K562 (cell line): ENCODE measurements at regions not wholly inside any gene's neighbourhood (a gene's known extent, or its start where the extent isn't known, plus 50 kb on each side); places are given as distances from the start of the nearest gene placed in this dataset.

Source experiments
- BRCA1 ChIP-seq, 2 experiments: fragments of 450-650 bp in 1 of 2; sonication (generic) in 1 of 2; formaldehyde crosslinking in 1 of 2; IDR thresholded peaks; 2 replicates each; pipeline versions ENCODE4 v1.5.0 to v1.6.1; 2017 to 2020; ENCODE audit warnings: mild to moderate bottlenecking in 1 of 2, missing genetic modification reagents in 1 of 2
- CHD4 ChIP-seq: fragments of 200-600 bp; sonication (generic); IDR thresholded peaks from 3 replicates; pipeline ENCODE4 v1.6.1; 2012; ENCODE audit warnings: low read depth, mild to moderate bottlenecking, mixed read lengths, low read length, inconsistent platforms; ENCODE audit not compliant: insufficient read depth, insufficient replicate concordance, poor library complexity, severe bottlenecking
- CSDE1 ChIP-seq, 2 experiments: fragments of 450-650 bp; IDR thresholded peaks; 2 replicates each; pipeline ENCODE4 v1.6.1; 2016; ENCODE audit warnings: mild to moderate bottlenecking in 1 of 2
- JUND ChIP-seq, 2 experiments: IDR thresholded peaks; 2 replicates in 1 of 2; 3 replicates in 1 of 2; pipeline ENCODE4 v1.6.1; 2011; ENCODE audit warnings: borderline replicate concordance in 2 of 2, low read depth in 2 of 2, low read length in 2 of 2, improper control_type of control experiment in 1 of 2, missing biosample characterization in 1 of 2, missing genetic modification characterization in 1 of 2, missing genetic modification reagents in 1 of 2
- KDM1A ChIP-seq, 2 experiments: fragments of 450-650 bp; IDR thresholded peaks; 2 replicates each; pipeline ENCODE4 v1.6.1; 2016; ENCODE audit warnings: mild to moderate bottlenecking in 2 of 2
- LCOR ChIP-seq: sonication (generic); formaldehyde crosslinking; IDR thresholded peaks from 2 replicates; pipeline ENCODE4 v1.8.0; 2022; ENCODE audit warnings: mild to moderate bottlenecking, missing genetic modification reagents
- MCM5 ChIP-seq: fragments of 450-650 bp; IDR thresholded peaks from 2 replicates; pipeline ENCODE4 v1.6.1; 2016; ENCODE audit warnings: low read depth
- MLLT1 ChIP-seq, 2 experiments: fragments of 450-650 bp; IDR thresholded peaks; 2 replicates each; pipeline ENCODE4 v1.6.1; 2016
- NBN ChIP-seq: fragments of 450-650 bp; IDR thresholded peaks from 2 replicates; pipeline ENCODE4 v1.6.1; 2016; ENCODE audit warnings: low read depth, mild to moderate bottlenecking
- PHB ChIP-seq: fragments of 250-450 bp; sonication (Bioruptor Pico); IDR thresholded peaks from 2 replicates; pipeline ENCODE4 v1.5.0; 2021
- POLR2H ChIP-seq: IDR thresholded peaks from 2 replicates; pipeline ENCODE4 v1.6.1; 2016; ENCODE audit warnings: missing genetic modification characterization, low read depth, mild to moderate bottlenecking, control low read depth, missing compliant biosample characterization, moderate library complexity
- PTRF ChIP-seq: fragments of 450-650 bp; IDR thresholded peaks from 2 replicates; pipeline ENCODE4 v1.6.1; 2016; ENCODE audit warnings: mild to moderate bottlenecking, missing genetic modification characterization, missing compliant biosample characterization
- TEAD2 ChIP-seq: fragments of 450-650 bp; IDR thresholded peaks from 2 replicates; pipeline ENCODE4 v1.6.1; 2016; ENCODE audit warnings: missing genetic modification characterization, control low read depth, missing compliant biosample characterization
- UBTF ChIP-seq, 2 experiments: IDR thresholded peaks; 2 replicates each; pipeline ENCODE4 v1.6.1; 2012; ENCODE audit warnings: improper control_type of control experiment in 2 of 2, low read depth in 2 of 2, low read length in 2 of 2, borderline replicate concordance in 1 of 2
- VEZF1 ChIP-seq: fragments of 200-800 bp; sonication (Bioruptor generic); IDR thresholded peaks from 2 replicates; pipeline ENCODE4 v1.6.1; 2017; ENCODE audit warnings: missing genetic modification characterization, missing compliant biosample characterization
- ZBTB33 ChIP-seq: sonication (generic); formaldehyde crosslinking; IDR thresholded peaks from 2 replicates; pipeline ENCODE4 v1.8.1; 2023; ENCODE audit warnings: mild to moderate bottlenecking, missing genetic modification reagents

- peak; percentile 41; the same call in 1 of the 2 replicates for TF ChIP-seq VEZF1 (CRISPR knock-in tag)
- no peak for TF ChIP-seq TEAD2 (tag)
- no peak for TF ChIP-seq ZBTB33
- TF ChIP-seq PHB (CRISPR knock-in tag) = no peak
- TF ChIP-seq CHD4 = no peak
- no peak for TF ChIP-seq MCM5
- peak; percentile 88; the same call in 1 of the 2 replicates for TF ChIP-seq LCOR
- TF ChIP-seq PTRF (tag) = no peak
- no peak for TF ChIP-seq POLR2H (tag)
- TF ChIP-seq BRCA1 (IDR thresholded peaks at IDR 0.05) = no peak
- TF ChIP-seq BRCA1 (CRISPR knock-in tag; IDR thresholded peaks at IDR 0.05) = no peak
- peak; percentile 74; the same call in 1 of the 2 replicates for TF ChIP-seq JUND (IDR thresholded peaks at IDR 0.05; ENCODE audit: borderline replicate concordance, low read depth, low read length)
- peak; percentile 87; the same call in 2 of the 3 replicates for TF ChIP-seq JUND (tag; IDR thresholded peaks at IDR 0.05; ENCODE audit: borderline replicate concordance, low read depth, low read length)
- TF ChIP-seq KDM1A (IDR thresholded peaks at IDR 0.05) = peak; percentile 23 to 49; a peak in 2 of 4 replicates
- no peak for TF ChIP-seq CSDE1 (IDR thresholded peaks at IDR 0.05)
- 0 out of 2 replicates have a peak, but pooled peaks have one; percentile 25 for TF ChIP-seq NBN
- peak; percentile 30 to 57; a peak in 1 of 4 replicates for TF ChIP-seq MLLT1 (IDR thresholded peaks at IDR 0.05)
- no peak for TF ChIP-seq UBTF (IDR thresholded peaks at IDR 0.05; ENCODE audit: borderline replicate concordance in 1 of 2, low read depth in 2 of 2, low read length in 2 of 2)
Measured at GRCh38 chr17:79473111-79473875, 137.6 kb downstream of the RBFOX3 start (continued).
